Aorta (tissue), 5 donors: ENCODE measurements at regions not wholly inside any gene's neighbourhood (a gene's known extent, or its start where the extent isn't known, plus 50 kb on each side); places are given as distances from the start of the nearest gene placed in this dataset.

ENCODE experiments used
- ATAC-seq: fragments of 200-7000 bp; cut with Tn5 transposase; one replicate; pipeline ENCODE4 v1.9.1; 2022; ENCODE audit warnings: moderate library complexity; ENCODE audit not compliant: low FRiP score
- DNase-seq, 2 donors: peaks; one replicate each; pipeline ENCODE4 v3.0.0-alpha.2; 2020
- H3K27ac ChIP-seq, 2 donors: one replicate each; pipeline ENCODE4 v1.5.1; 2013; ENCODE audit warnings: low read length in 2 of 2, mild to moderate bottlenecking in 2 of 2, moderate library complexity in 2 of 2, control low read depth in 1 of 2, inconsistent platforms in 1 of 2, low read depth in 1 of 2
- H3K27me3 ChIP-seq, 2 donors: one replicate each; pipeline ENCODE4 v1.6.1; 2013; ENCODE audit warnings: control low read depth in 1 of 2, low read length in 1 of 2, mild to moderate bottlenecking in 1 of 2, moderate library complexity in 1 of 2; ENCODE audit not compliant: insufficient read depth in 2 of 2, control insufficient read depth in 1 of 2
- H3K36me3 ChIP-seq, 2 donors: one replicate each; pipeline ENCODE4 v1.6.1; 2013; ENCODE audit warnings: control low read depth in 1 of 2, low read length in 1 of 2, mild to moderate bottlenecking in 1 of 2; ENCODE audit not compliant: insufficient read depth in 2 of 2, control insufficient read depth in 1 of 2
- H3K4me1 ChIP-seq, 2 donors: one replicate each; pipeline ENCODE4 v1.6.1; 2013; ENCODE audit warnings: low read length in 2 of 2, control low read depth in 1 of 2, mild to moderate bottlenecking in 1 of 2, moderate library complexity in 1 of 2; ENCODE audit not compliant: insufficient read depth in 2 of 2, control insufficient read depth in 1 of 2
- H3K4me3 ChIP-seq, 2 donors: one replicate each; pipeline ENCODE4 v1.5.1; 2013; ENCODE audit warnings: low read length in 2 of 2, control low read depth in 1 of 2, mild to moderate bottlenecking in 1 of 2
- H3K9me3 ChIP-seq: one replicate; pipeline ENCODE4 v1.6.1; 2013; ENCODE audit warnings: mild to moderate bottlenecking, low read length; ENCODE audit not compliant: control insufficient read depth
- WGBS, 2 donors: extraction: QIAGEN DNeasy Blood & Tissue Kit; methylation state at CpG; one replicate each; pipeline ENCODE4 v1.1.7; 2013; 5-methylcytosine and 5-hydroxymethylcytosine counted together
- intact Hi-C, 2 donors: fragments of 100-400 bp; cut with DNase I; formaldehyde crosslinking; loops; one replicate each; pipeline versions ENCODE4 v1.14.2 to v1.15.0; 2022
- donor health status: healthy with polysubstance abuse.
- donor health status: Bipolar disorder and iron deficiency.
- donor health status: DM: no; HTN: no; CAD: no.
- donor health status: DM: no; HTN: no; CAD: no.
- donor health status: DM: yes; HTN: yes; CAD: no.

GRCh38 chr22:27151407-27151806, 494.0 kb downstream of the MIAT start:
- DNase-seq (no peak), ATAC-seq (no peak)
- no peak overlapping the region for H3K27ac ChIP-seq
- no peaks in the 10 kb centered on the region for H3K36me3 ChIP-seq
- H3K4me1 ChIP-seq = no peaks in the 10 kb centered on the region
- WGBS, 2 donors = 50 to 68% methylated on average over 2 of the region's 2 CpGs
- H3K27me3 ChIP-seq = peaks cover 0 to 2% of the 10 kb centered on the region in 2 donors
- no peaks in the 10 kb centered on the region for H3K9me3 ChIP-seq
- intact Hi-C loops = no loop called here
- H3K4me3 ChIP-seq = no peak overlapping the region

DNA sequence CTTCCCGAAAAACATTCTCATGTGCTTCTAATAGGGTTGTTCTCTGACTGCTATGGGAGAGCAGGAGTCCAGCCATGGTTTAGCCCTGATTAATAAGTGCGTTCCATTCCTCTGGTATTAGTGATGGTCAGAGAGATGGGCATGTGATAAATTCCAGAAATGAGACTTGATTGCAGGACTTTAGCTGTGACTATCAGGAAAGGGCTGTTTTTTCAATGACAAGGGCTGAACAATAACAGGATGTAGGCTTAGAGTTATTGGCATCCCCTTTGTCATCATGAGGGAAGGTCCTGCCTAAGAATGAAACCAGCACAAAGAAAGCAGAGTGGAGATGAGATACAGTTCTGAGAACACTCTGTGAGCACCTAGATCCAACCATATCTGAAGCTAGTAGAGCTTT, 494.6 kb downstream of the MIAT start:
- Histone ChIP-seq H3K27me3 (peaks cover 0 to 2% of the 10 kb centered on the region in 2 donors), H3K9me3 (no peaks in the 10 kb centered on the region), H3K4me3 (no peak overlapping the region), H3K27ac (no peak overlapping the region), H3K4me1 (no peaks in the 10 kb centered on the region), H3K36me3 (no peaks in the 10 kb centered on the region)
- intact Hi-C loops = no loop called here
- 90 to 94% methylated on average over 2 of the region's 2 CpGs for WGBS, 2 donors
- no peak for DNase-seq
- ATAC-seq = no peak

- H3K27me3 ChIP-seq = peaks cover 0 to 2% of the 10 kb centered on the region in 2 donors
- ATAC-seq (no peak), DNase-seq (no peak)
- H3K36me3 ChIP-seq = no peaks in the 10 kb centered on the region
- no peak overlapping the region for H3K4me3 ChIP-seq
- no peaks in the 10 kb centered on the region for H3K9me3 ChIP-seq
- WGBS, 2 donors = 77 to 90% methylated on average over 2 of the region's 2 CpGs
- H3K4me1 ChIP-seq = no peaks in the 10 kb centered on the region
- intact Hi-C loops = no loop called here
- no peak overlapping the region for H3K27ac ChIP-seq
Measured at GRCh38 chr22:27152883-27153282, 495.5 kb downstream of the MIAT start.

DNA sequence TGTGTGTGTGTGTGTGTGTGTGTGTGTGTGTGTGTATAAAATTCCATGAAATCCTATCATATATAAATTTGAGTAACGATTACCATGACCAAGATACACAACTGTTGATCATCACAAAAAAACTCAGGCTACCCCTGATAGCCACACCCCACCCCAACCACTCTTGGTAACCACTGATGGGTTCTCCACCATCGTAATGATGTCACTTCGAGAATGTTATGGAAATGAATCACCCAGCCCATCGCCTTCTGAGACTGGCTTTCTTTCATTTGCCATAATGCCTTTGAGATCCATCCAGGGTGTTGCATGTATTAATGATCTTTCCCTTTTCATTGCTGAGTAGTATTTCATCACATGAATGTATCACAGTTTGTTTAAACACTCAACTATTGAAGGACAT, 496.0 kb downstream of the MIAT start:
- Histone ChIP-seq H3K4me1 (no peaks in the 10 kb centered on the region), H3K9me3 (no peaks in the 10 kb centered on the region), H3K27me3 (peaks cover 0 to 2% of the 10 kb centered on the region in 2 donors), H3K4me3 (no peak overlapping the region), H3K36me3 (no peaks in the 10 kb centered on the region), H3K27ac (no peak overlapping the region)
- ATAC-seq (no peak), DNase-seq (no peak)
- WGBS, 2 donors = 98 to 99% methylated on average over 4 of the region's 4 CpGs
- intact Hi-C loops = no loop called here

GRCh38 chr22:27154717-27155116, 497.3 kb downstream of the MIAT start:
- DNase-seq (no peak), ATAC-seq (no peak)
- no peaks in the 10 kb centered on the region for H3K36me3 ChIP-seq
- no peak overlapping the region for H3K4me3 ChIP-seq
- 77 to 85% methylated on average over 12 of the region's 12 CpGs for WGBS, 2 donors
- peaks cover 0 to 2% of the 10 kb centered on the region in 2 donors for H3K27me3 ChIP-seq
- H3K27ac ChIP-seq = no peak overlapping the region
- no peaks in the 10 kb centered on the region for H3K4me1 ChIP-seq
- intact Hi-C loops = no loop called here
- H3K9me3 ChIP-seq = no peaks in the 10 kb centered on the region

DNA sequence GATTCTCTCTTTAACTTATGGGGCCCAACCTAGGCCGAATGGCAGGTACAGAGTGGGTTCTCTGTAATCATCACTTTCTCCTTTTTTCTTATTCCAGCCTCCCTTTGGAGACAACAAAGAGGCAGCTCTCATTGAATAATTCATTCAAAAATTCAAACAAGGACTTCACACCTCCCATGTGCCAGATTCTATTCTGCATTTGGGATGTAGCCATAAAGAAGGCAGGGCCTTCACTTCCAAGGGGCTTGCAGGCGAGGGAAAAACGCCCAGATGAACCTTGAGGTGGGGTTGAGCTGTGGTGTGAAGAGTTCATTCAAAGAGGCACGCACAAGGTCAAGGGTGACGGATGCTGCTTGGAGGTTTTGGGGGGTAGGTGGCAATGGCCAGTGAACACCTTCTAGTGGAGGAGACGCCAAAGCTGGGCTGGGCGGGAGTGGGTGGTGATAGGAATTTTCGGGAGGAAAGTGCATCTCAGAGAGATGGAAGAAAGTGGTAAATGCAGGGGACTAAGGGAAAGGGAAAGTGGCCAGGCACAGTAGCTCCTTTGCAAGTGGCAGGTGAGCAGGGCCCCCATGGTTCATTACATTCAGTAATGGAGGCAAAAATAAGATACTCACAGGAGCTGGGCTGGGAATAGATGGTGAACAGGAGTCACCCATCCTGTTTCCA, 499.6 kb downstream of the MIAT start:
- Histone ChIP-seq H3K36me3 (no peaks in the 10 kb centered on the region), H3K9me3 (no peaks in the 10 kb centered on the region)

GRCh38 chr22:27157666-27158370, 500.4 kb downstream of the MIAT start:
- Histone ChIP-seq H3K4me3 (no peak overlapping the region), H3K4me1 (no peaks in the 10 kb centered on the region), H3K27ac (no peak overlapping the region), H3K27me3 (no peaks in the 10 kb centered on the region), H3K36me3 (no peaks in the 10 kb centered on the region), H3K9me3 (no peaks in the 10 kb centered on the region)
- DNase-seq (no peak), ATAC-seq (no peak)
- 60 to 71% methylated on average over 13 of the region's 13 CpGs for WGBS, 2 donors
- intact Hi-C loops = no loop called here

More for the DNA sequence above, 499.6 kb downstream of the MIAT start:
- intact Hi-C loops = no loop called here
- H3K4me3 ChIP-seq = no peak overlapping the region
- no peak overlapping the region for H3K27ac ChIP-seq
- DNase-seq (no peak), ATAC-seq (no peak)
- H3K27me3 ChIP-seq = no peaks in the 10 kb centered on the region
- H3K4me1 ChIP-seq = no peaks in the 10 kb centered on the region
- WGBS, 2 donors = 95 to 97% methylated on average over 8 of the region's 8 CpGs

DNA sequence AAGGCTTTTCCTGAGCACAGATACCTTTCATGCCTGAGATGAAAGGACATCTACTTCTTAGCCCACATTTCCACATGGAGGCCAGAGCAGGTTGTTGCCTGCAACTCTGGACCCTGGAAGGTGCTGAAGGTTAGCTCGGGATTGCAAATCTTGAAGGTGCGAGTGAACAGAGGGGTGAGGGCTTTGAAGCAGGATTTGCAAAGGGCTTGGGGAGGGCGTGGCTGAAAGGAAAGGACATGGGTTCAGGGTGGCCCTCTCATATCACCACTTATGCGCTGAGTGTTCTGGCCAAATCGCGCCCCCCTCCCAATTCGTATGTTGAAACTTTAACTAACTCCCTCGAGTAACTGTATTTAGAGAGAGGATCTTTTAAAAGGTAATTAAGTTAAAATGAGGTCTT, 501.6 kb downstream of the MIAT start:
- 94 to 96% methylated on average over 8 of the region's 8 CpGs for WGBS, 2 donors
- H3K27ac ChIP-seq = no peak overlapping the region
- no peaks in the 10 kb centered on the region for H3K4me1 ChIP-seq
- H3K36me3 ChIP-seq = no peaks in the 10 kb centered on the region
- ATAC-seq (no peak), DNase-seq (no peak)
- no peak overlapping the region for H3K4me3 ChIP-seq
- no peaks in the 10 kb centered on the region for H3K9me3 ChIP-seq
- H3K27me3 ChIP-seq = no peaks in the 10 kb centered on the region
- intact Hi-C loops = no loop called here

- Histone ChIP-seq H3K4me3 (no peak overlapping the region), H3K27ac (no peak overlapping the region), H3K27me3 (no peaks in the 10 kb centered on the region), H3K4me1 (no peaks in the 10 kb centered on the region), H3K9me3 (no peaks in the 10 kb centered on the region), H3K36me3 (no peaks in the 10 kb centered on the region)
- DNase-seq (no peak), ATAC-seq (no peak)
- 96% methylated on average over 10 of the region's 10 CpGs for WGBS, 2 donors
- intact Hi-C loops = no loop called here
Measured at GRCh38 chr22:27159716-27160295, 502.4 kb downstream of the MIAT start.
